ENCODE measurements at regions not wholly inside any gene's neighbourhood (a gene's known extent, or its start where the extent isn't known, plus 50 kb on each side); places are given as distances from the start of the nearest gene placed in this dataset.

DNA sequence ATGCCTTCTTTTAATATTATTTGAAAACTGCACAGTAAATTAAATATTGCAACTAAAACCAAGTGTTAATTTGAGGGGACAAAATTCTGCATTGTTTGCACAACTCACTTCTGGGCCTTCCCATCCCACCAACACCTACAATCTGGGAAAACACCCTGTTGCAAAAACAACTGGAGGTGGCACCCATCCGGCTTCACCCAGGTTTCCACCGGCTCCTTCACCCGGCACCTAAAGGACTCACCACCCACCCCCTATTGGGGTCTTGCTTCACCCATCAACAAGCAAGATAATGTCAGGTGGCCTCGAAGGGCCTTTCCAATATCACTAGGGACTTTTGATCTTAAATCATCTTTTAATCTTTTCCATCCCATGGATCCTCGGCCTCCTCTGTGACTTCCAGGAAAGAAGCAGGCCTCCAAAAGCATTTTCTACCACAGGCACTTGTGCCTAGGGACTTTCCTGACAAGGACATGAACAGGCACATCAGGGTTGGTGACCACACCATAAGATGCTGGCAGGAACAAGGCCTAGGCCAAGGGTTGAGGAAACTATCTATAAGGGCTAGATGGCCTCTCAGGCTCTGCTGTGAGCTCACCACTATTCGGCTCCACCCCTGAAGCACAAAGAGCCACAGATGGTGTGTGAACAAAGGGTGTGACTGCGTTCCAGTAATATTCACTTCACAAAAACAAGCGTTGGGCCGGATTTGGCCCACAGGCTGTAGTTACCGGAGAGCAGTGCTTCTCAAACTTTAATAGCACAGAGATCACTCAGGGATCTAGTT is 205.1 kb downstream of the AUH start:
- H3K4me3 ChIP-seq (ENCODE audit: low read length): no peak overlapping the region
- DNase-seq (ENCODE audit: low read depth): no peak
- TF ChIP-seq, protein P1, sequence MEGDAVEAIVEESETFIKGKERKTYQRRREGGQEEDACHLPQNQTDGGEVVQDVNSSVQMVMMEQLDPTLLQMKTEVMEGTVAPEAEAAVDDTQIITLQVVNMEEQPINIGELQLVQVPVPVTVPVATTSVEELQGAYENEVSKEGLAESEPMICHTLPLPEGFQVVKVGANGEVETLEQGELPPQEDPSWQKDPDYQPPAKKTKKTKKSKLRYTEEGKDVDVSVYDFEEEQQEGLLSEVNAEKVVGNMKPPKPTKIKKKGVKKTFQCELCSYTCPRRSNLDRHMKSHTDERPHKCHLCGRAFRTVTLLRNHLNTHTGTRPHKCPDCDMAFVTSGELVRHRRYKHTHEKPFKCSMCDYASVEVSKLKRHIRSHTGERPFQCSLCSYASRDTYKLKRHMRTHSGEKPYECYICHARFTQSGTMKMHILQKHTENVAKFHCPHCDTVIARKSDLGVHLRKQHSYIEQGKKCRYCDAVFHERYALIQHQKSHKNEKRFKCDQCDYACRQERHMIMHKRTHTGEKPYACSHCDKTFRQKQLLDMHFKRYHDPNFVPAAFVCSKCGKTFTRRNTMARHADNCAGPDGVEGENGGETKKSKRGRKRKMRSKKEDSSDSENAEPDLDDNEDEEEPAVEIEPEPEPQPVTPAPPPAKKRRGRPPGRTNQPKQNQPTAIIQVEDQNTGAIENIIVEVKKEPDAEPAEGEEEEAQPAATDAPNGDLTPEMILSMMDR (IDR thresholded peaks at IDR 0.05; ENCODE audit: insufficient read depth, low read depth, low read length, missing control alignments): no peak

DNA sequence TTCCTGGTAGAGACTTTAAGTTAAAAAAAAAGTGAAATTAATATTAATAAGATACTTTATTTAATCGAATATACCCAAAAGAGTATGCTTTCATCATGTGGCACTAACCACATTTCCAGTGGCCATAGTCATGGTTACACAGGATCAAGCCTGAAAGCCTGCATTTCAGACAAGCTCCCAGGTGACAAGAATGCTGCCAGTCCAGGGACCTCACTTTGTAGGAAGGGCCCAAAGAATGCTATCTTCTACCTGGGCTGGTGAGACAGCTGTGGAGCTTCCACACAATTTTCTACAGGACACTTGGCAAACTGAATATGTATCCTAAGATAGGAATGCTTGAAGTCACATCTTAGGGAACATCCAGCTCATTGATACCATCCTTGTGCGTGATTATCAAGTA is 203.8 kb downstream of the AUH start:
- DNase-seq (ENCODE audit: low read depth): no peak
- H3K4me3 ChIP-seq (ENCODE audit: low read length): no peak overlapping the region
- TF ChIP-seq, protein P1 (IDR thresholded peaks at IDR 0.05; ENCODE audit: insufficient read depth, low read depth, low read length, missing control alignments): no peak

DNA sequence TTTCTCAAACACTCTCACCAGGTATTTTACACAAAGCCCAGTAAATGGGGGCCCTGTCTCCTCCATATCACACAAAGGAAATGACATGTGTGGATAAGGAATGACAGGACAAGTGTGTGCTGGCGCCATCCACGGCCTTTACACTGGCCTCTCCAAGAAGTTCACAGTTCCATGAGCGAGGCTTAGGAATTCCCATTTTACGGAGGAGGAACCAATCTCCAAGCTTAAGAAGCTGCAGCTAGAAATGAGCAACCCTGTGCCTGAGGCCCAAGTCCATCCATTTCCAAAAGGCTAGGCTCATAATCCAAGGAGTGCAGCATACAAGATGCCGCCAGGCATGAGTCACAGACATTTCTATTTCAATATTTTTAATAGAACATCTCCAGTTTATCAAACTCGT is 203.4 kb downstream of the AUH start:
- TF ChIP-seq, protein P1 (IDR thresholded peaks at IDR 0.05; ENCODE audit: insufficient read depth, low read depth, low read length, missing control alignments): no peak
- DNase-seq (ENCODE audit: low read depth): no peak
- no peak overlapping the region for H3K4me3 ChIP-seq (ENCODE audit: low read length)

DNA sequence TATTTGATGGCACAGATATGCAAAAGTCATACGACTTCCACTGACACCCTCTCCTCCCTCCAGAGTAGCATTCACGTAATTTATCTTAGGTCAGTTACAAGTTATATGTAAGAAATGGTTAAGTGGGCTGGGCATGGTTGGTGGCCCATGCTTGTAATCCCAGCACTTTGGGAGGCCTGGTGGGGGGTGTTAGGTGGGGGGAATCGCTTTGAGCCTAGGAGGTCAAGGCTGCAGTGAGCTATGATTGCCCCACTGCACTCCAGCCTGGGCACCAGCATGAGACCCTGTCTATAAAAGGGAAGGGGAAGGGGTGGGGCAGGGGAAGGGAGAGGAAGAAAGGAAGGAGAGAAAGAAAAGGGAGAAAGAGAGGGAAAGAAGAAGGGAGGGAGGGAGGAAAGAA is 202.8 kb downstream of the AUH start:
- DNase-seq (ENCODE audit: low read depth): no peak
- no peak overlapping the region for H3K4me3 ChIP-seq (ENCODE audit: low read length)
- TF ChIP-seq, protein P1 (IDR thresholded peaks at IDR 0.05; ENCODE audit: insufficient read depth, low read depth, low read length, missing control alignments): no peak

DNA sequence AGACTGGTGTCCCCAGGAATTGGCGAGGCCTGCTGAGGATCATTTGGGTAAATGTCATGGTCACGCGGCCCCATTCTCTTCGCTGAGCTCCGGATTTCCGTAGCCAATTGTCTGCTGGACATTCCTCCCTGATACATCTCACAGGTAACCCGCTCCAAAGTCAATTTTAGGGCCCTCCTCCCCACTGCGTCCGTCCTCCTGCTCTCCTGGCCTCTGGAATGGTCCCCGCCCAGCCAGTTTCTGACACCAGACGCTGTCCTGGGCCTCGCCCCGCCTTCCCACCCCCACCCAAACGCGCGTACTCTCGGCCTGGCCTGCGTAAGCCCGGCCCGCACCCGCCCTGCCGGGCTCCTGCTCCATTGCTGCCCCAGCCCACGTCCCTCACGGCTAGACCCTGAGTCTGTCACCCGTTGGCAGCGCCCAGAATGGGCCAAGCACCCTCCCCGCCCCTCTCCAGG is 202.0 kb downstream of the AUH start:
- DNase-seq (ENCODE audit: low read depth): no peak
- TF ChIP-seq, protein P1 (IDR thresholded peaks at IDR 0.05; ENCODE audit: insufficient read depth, low read depth, low read length, missing control alignments): no peak
- no peak overlapping the region for H3K4me3 ChIP-seq (ENCODE audit: low read length)

DNA sequence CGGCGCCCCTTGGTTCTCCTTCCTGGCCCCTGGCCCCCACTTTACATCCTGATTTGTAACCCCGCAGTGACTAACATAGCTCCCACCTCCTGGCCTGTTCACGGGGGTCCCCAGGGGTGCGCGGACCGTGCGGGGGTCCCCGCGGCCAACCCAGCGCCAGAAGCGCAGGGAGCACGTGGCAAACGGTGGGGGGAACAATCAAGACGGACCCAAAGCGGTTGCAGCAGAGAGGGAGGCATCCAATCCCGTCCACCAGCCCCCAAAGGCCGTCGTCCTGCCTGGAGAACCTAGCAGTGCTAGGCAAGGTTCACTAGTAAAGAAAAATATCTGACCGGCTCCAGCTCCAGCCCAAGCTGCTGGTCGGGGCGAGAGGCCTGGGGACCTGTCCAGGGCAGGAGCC is 201.5 kb downstream of the AUH start:
- TF ChIP-seq, protein P1 (IDR thresholded peaks at IDR 0.05; ENCODE audit: insufficient read depth, low read depth, low read length, missing control alignments): no peak
- DNase-seq (ENCODE audit: low read depth): no peak

More for the DNA sequence above, 201.5 kb downstream of the AUH start:
- H3K4me3 ChIP-seq (ENCODE audit: low read length): no peak overlapping the region

Data from epithelial cell of esophagus (primary cell).